HL-60 (cell line): ENCODE measurements at regions not wholly inside any gene's neighbourhood (a gene's known extent, or its start where the extent isn't known, plus 50 kb on each side); places are given as distances from the start of the nearest gene placed in this dataset.

Experiments
- DNase-seq, 2 experiments: peaks; one replicate each; pipeline ENCODE4 v3.0.0-alpha.2; 2010 to 2020; ENCODE audit warnings: low read depth in 1 of 2, low spot score in 1 of 2
- H3K27ac ChIP-seq: fragments of 250-450 bp; sonication (Bioruptor Pico); replicated peaks from 2 replicates; pipeline ENCODE4 v1.5.1; 2020; ENCODE audit warnings: mild to moderate bottlenecking, moderate library complexity
- H3K27me3 ChIP-seq: fragments of 250-450 bp; sonication (Bioruptor Pico); 2 replicates; pipeline ENCODE4 v1.5.1; 2021; ENCODE audit warnings: mild to moderate bottlenecking, moderate library complexity; ENCODE audit not compliant: insufficient read depth, poor library complexity, severe bottlenecking
- H3K4me3 ChIP-seq: replicated peaks from 2 replicates; pipeline ENCODE4 v1.5.1; 2011; ENCODE audit warnings: mild to moderate bottlenecking, control low read depth, low read length; ENCODE audit not compliant: insufficient read depth
- GABPA ChIP-seq: IDR thresholded peaks from 2 replicates; pipeline ENCODE4 v1.6.1; 2012; ENCODE audit warnings: low read depth
- POLR2AphosphoS5 ChIP-seq: IDR thresholded peaks from 2 replicates; pipeline ENCODE4 v1.6.1; 2012; ENCODE audit warnings: low read depth
- SPI1 ChIP-seq: IDR thresholded peaks from 2 replicates; pipeline ENCODE4 v1.6.1; 2012; ENCODE audit warnings: low read depth, mild to moderate bottlenecking, borderline replicate concordance
- TF ChIP-seq, protein P1 (sequence below): IDR thresholded peaks from 2 replicates; pipeline ENCODE4 v1.6.1; 2012; ENCODE audit warnings: low read depth; ENCODE audit not compliant: insufficient replicate concordance
- TF ChIP-seq, protein P2 (sequence below): IDR thresholded peaks from one replicate; pipeline ENCODE4 v1.5.1; 2011; ENCODE audit warnings: low read length, control low read depth, inconsistent platforms; ENCODE audit not compliant: insufficient read depth

DNA sequence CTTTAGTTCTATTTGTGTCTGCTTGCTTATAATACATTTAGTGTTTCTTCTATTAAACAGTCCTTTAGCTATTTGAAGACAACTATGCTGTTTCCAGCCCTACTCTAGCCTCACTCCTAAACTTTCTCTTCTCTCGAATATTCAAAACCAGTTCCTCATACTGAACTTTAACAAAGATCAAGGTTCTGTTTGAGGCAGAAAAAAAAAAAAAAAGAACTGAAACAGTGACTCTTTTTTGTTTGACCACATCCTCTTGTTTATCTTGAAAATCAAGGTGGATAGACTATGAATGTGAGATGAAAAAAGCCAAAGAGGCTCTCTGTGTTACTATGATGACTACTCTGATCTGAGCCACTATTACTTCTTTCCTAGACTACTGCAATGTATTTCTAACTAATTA lies 154.3 kb downstream of the ZNF365 start:
- TF ChIP-seq SPI1, result peak; percentile 87
- TF ChIP-seq, protein P1, sequence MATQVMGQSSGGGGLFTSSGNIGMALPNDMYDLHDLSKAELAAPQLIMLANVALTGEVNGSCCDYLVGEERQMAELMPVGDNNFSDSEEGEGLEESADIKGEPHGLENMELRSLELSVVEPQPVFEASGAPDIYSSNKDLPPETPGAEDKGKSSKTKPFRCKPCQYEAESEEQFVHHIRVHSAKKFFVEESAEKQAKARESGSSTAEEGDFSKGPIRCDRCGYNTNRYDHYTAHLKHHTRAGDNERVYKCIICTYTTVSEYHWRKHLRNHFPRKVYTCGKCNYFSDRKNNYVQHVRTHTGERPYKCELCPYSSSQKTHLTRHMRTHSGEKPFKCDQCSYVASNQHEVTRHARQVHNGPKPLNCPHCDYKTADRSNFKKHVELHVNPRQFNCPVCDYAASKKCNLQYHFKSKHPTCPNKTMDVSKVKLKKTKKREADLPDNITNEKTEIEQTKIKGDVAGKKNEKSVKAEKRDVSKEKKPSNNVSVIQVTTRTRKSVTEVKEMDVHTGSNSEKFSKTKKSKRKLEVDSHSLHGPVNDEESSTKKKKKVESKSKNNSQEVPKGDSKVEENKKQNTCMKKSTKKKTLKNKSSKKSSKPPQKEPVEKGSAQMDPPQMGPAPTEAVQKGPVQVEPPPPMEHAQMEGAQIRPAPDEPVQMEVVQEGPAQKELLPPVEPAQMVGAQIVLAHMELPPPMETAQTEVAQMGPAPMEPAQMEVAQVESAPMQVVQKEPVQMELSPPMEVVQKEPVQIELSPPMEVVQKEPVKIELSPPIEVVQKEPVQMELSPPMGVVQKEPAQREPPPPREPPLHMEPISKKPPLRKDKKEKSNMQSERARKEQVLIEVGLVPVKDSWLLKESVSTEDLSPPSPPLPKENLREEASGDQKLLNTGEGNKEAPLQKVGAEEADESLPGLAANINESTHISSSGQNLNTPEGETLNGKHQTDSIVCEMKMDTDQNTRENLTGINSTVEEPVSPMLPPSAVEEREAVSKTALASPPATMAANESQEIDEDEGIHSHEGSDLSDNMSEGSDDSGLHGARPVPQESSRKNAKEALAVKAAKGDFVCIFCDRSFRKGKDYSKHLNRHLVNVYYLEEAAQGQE, result no peak
- H3K4me3 ChIP-seq, result no peak overlapping the region
- no peak overlapping the region for H3K27ac ChIP-seq
- no peaks in the 10 kb centered on the region for H3K27me3 ChIP-seq
- no peak for DNase-seq

DNA sequence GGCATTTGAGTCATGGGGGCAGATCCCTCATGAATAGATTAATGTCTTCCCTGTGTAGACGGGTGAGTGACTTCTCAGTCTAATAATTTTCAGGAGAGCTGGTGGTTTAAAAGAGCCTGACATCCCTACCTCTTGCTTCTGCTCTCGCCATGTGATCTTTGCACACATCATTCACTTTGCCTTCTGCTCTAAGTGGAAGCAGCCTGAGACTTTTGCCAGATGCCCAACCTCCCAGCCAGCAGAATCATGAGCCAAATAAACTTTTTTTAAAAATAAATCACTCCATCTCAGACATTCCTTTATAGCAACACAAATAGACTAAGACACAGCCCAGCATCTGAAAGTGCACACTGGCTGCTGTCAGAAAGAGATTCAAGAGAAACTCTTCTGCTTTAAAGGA lies 155.2 kb downstream of the ZNF365 start:
- no peaks in the 10 kb centered on the region for H3K27me3 ChIP-seq
- DNase-seq, result no peak
- no peak for TF ChIP-seq SPI1
- no peak for TF ChIP-seq POLR2AphosphoS5
- H3K27ac ChIP-seq, result no peak overlapping the region
- no peak overlapping the region for H3K4me3 ChIP-seq

DNA sequence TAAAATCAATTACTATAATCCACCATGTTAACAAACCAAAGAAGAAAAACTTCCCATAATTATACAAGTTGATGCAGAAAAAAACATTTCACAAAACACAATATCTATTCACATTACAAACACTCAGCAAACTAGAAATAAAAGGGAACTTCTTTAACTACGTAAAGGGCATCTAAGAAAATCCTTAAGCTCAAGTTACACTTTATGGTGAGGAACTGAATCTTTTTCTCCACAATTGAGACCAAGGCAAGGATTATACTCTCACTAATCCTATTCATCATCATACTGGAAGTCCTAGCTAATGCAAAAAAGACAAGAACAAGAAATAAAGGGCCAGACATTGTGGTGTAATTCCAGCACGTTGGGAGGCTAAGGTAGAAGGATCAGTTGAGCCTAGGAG lies 159.9 kb downstream of the ZNF365 start:
- no peak for DNase-seq
- H3K27ac ChIP-seq, result no peak overlapping the region

DNA sequence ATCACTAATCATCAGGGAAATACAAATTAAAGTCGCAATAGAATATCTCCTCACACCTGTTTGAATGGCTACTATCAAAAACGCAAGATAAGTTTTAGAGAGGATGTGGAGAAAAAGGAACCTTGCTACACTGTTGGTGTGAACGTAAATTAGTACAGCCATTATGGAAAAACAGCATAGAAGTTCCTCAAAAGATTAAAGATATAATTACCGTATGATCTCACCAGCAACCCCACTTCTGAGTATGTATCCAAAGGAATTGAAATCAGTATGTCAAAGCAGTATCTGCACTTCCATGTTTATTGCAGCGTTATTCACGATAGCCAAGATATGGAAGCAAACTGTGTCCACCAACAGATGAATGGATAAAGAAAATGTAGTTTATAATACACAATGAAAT lies 164.4 kb downstream of the ZNF365 start:
- Histone ChIP-seq H3K27me3 (no peaks in the 10 kb centered on the region), H3K27ac (no peak overlapping the region), H3K4me3 (no peak overlapping the region)
- TF ChIP-seq SPI1, result no peak
- no peak for TF ChIP-seq POLR2AphosphoS5
- TF ChIP-seq, protein P1, result no peak
- TF ChIP-seq GABPA, result no peak
- TF ChIP-seq, protein P2, sequence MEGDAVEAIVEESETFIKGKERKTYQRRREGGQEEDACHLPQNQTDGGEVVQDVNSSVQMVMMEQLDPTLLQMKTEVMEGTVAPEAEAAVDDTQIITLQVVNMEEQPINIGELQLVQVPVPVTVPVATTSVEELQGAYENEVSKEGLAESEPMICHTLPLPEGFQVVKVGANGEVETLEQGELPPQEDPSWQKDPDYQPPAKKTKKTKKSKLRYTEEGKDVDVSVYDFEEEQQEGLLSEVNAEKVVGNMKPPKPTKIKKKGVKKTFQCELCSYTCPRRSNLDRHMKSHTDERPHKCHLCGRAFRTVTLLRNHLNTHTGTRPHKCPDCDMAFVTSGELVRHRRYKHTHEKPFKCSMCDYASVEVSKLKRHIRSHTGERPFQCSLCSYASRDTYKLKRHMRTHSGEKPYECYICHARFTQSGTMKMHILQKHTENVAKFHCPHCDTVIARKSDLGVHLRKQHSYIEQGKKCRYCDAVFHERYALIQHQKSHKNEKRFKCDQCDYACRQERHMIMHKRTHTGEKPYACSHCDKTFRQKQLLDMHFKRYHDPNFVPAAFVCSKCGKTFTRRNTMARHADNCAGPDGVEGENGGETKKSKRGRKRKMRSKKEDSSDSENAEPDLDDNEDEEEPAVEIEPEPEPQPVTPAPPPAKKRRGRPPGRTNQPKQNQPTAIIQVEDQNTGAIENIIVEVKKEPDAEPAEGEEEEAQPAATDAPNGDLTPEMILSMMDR, result no peak
- DNase-seq, result no peak

More for the DNA sequence above, 159.9 kb downstream of the ZNF365 start:
- no peak for TF ChIP-seq SPI1
- no peak for TF ChIP-seq GABPA
- no peak for TF ChIP-seq POLR2AphosphoS5
- TF ChIP-seq, protein P1, result no peak
- TF ChIP-seq, protein P2, result no peak
- Histone ChIP-seq H3K27me3 (no peaks in the 10 kb centered on the region), H3K4me3 (no peak overlapping the region)
